Right renal pelvis (tissue), 4 donors: ENCODE measurements at regions not wholly inside any gene's neighbourhood (a gene's known extent, or its start where the extent isn't known, plus 50 kb on each side); places are given as distances from the start of the nearest gene placed in this dataset.

Experiments
- DNase-seq, 4 donors: peaks; one replicate each; pipeline ENCODE4 v3.0.0-alpha.2; 2013; ENCODE audit warnings: low read depth in 4 of 4, low spot score in 3 of 4, missing footprints in 1 of 4

GRCh38 chr2:14352067-14352466, 280.4 kb upstream of the LRATD1 start:
- no peak for DNase-seq

- DNase-seq: no peak
Observed at GRCh38 chr2:14354231-14354630, 278.3 kb upstream of the LRATD1 start.

- no peak for DNase-seq
Observed at GRCh38 chr2:14355102-14355501, 277.4 kb upstream of the LRATD1 start.

GRCh38 chr2:14358339-14358738, 274.2 kb upstream of the LRATD1 start:
- no peak for DNase-seq

GRCh38 chr2:14358774-14359173, 273.7 kb upstream of the LRATD1 start:
- DNase-seq: no peak

- DNase-seq: no peak
Observed at GRCh38 chr2:14363137-14363536, 269.4 kb upstream of the LRATD1 start.

GRCh38 chr2:14363976-14364375, 268.5 kb upstream of the LRATD1 start:
- DNase-seq: no peak

- DNase-seq: no peak
Observed at GRCh38 chr2:14364471-14364870, 268.0 kb upstream of the LRATD1 start.

- no peak for DNase-seq
Observed at GRCh38 chr2:14385043-14385442, 247.5 kb upstream of the LRATD1 start.

- no peak for DNase-seq
Observed at GRCh38 chr2:14387332-14387731, 245.2 kb upstream of the LRATD1 start.

GRCh38 chr2:14388724-14389123, 243.8 kb upstream of the LRATD1 start:
- no peak for DNase-seq

- no peak for DNase-seq
Observed at GRCh38 chr2:14396533-14397083, 235.9 kb upstream of the LRATD1 start.

- no peak for DNase-seq
Observed at GRCh38 chr2:14398641-14399040, 233.9 kb upstream of the LRATD1 start.

GRCh38 chr2:14401873-14402272, 230.6 kb upstream of the LRATD1 start:
- peak; percentile 44 to 82 (median 68) for DNase-seq

GRCh38 chr2:14408695-14409094, 223.8 kb upstream of the LRATD1 start:
- DNase-seq: no peak

- no peak for DNase-seq
Observed at GRCh38 chr2:14417551-14417950, 215.0 kb upstream of the LRATD1 start.

- no peak for DNase-seq
Observed at GRCh38 chr2:14418115-14418514, 214.4 kb upstream of the LRATD1 start.

- no peak for DNase-seq
Observed at GRCh38 chr2:14420851-14421250, 211.7 kb upstream of the LRATD1 start.

- no peak for DNase-seq
Observed at GRCh38 chr2:14422426-14422825, 210.1 kb upstream of the LRATD1 start.

GRCh38 chr2:14423145-14423906, 209.2 kb upstream of the LRATD1 start:
- DNase-seq: no peak

GRCh38 chr2:14424478-14425390, 207.8 kb upstream of the LRATD1 start:
- DNase-seq: no peak

GRCh38 chr2:14425869-14426268, 206.6 kb upstream of the LRATD1 start:
- no peak for DNase-seq
